ENCODE measurements at regions not wholly inside any gene's neighbourhood (a gene's known extent, or its start where the extent isn't known, plus 50 kb on each side); places are given as distances from the start of the nearest gene placed in this dataset.

DNA sequence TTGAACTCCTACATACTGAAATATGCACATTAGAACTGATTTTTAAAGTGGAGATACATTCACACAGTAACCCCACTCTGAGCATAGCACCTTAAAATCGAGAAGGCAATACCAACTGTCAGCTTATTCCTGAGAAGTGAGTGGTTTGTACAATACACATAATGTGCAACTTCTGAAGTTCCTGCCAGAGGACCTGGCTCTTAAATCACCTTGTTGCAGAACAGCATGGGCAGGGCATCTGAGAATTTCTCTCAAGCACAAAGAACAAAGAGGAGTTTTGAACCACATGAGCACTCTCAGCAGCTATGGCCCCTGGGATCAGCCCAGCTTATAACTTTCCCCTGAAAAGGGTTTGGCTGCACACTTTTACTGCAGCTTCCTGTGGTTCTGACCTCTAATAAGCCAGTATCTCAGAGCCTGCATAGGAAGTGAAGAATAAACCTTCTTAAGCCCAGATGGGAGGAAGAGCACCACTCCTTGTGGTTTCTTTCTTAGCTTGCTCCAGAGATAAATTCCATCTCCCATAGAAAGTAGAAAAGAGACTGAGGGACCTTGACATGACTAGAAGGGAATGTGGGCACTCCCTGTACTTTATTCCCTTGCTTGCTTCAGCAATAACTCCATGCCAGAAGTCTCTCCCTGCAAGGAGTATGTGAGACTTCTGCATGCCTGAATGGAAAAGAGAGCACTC, 862.3 kb downstream of the SUCLG1 start:
- no peak for DNase-seq

DNA sequence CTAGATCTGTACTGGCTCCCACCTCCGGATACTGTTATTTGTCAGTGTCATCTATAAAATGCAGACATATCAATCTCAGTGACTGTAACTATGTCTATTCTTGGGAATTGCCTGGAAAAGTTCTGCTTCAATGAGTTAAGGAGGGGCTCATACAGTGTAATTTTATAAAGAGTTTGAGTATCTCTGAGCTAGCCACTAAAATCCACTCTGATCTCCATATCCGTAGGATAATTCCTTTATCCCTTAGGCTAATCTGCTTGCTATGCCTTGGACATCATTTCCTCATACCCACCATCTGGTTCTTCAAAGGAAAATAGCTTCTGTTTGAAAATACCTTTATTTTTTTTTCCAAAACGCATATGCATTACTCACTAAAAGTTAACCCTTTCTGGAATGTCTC, 863.2 kb downstream of the SUCLG1 start:
- DNase-seq, result no peak

DNA sequence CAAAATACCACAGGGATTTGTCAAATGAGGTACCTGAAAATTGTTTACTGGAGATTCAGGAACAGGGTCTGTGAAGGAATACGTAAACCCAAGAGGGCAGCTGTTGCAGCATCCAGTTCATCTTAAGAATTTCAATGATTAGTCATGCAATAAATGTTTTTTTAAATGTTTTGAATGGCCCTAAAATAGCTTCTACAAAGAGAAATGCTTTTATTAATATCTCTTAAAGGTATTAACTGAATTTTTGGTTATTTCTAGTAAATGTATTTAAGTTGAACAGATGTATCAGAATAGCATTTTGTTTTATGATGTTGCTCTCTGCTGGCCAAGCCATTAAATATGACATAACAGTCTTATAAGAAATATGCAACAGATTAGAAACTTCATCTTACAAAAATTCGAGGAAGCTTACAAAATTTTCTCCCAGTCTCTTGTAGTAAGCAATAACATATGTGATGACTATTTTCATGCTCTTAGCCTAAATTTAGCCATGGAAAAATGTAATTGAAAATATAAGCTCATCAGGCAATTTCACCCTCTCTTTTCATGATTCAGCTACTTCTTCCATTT, 863.9 kb downstream of the SUCLG1 start:
- DNase-seq, result no peak

DNA sequence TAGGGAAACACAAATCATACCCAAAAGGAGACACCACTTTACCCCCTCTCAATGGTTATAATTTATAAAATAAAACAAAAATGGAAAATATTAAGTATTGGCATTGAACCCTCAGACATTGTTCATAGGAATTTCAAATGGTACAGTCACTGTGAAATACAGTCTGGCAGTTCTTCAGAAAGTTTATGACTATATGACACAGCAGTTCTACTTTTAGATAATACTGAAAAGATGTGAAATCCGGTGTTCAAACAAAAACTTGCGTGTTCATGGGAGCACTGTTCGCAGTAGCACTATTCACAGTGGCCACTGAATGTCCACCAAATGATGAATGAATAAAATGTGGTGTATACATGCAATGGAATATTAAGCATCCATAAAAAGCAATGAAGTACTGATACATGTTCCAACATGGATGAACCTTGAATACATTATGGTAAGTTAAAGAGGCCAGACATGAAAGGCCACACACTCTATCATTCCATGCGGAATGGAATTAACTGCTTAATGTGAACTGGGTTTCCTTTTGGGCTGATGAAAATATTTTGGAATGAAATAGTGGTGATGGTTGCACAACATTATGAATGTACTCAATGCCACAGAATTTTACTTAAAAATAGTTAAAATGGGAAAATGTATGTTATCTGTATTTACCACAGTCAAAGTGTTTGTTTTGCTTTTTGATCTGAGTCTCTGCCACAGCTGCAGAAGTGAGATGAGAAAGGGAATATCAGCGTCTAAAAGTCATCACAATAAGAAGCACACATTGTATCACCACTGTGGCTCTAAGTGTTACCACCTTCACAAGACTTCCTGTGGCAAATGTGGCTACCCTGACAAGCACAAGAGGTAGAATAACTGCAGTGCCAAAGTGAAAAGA, 864.6 kb downstream of the SUCLG1 start:
- no peak for DNase-seq

DNA sequence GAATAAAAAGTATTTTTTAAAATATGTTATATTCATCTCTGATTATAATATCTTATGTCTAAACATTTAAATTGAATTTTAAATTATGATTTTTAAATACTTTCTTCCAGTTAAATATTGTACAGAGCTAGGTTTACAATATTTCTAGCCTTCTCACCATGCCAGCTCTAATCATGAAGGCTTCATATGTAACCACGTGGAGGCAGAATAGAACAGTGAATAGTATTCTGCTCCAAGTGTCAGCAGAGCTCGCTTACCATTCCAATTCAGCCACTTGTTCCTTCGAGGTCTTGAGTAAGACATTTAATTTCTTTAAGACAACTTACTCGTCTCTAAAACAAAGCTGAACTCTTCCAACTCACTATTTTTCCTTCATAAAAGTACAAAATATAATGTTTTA, 871.8 kb downstream of the SUCLG1 start:
- DNase-seq, result no peak

DNA sequence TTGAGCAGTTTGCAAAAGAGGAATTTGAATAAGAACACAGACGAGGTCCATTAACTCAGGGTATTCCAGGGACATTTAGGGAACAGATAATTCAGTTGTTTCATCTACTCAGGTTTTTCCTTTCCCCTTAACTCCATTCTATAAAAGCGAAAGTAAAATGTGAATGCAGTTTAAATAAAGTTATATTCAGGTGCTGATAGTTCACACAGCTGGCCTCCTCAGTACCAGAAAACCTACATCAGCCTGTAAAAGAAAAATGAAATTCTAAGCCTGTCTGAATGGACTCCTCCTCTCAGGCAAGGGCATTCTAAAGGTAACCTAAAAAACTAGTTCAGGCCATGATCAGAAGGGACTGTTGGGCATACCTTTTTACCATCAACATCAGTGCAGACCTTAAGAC, 873.8 kb downstream of the SUCLG1 start:
- no peak for DNase-seq

GRCh38 chr2:83584672-83585071, 874.4 kb downstream of the SUCLG1 start:
- DNase-seq, result no peak

- DNase-seq, result no peak
Observed at GRCh38 chr2:83582589-83582988, 876.5 kb downstream of the SUCLG1 start.

DNA sequence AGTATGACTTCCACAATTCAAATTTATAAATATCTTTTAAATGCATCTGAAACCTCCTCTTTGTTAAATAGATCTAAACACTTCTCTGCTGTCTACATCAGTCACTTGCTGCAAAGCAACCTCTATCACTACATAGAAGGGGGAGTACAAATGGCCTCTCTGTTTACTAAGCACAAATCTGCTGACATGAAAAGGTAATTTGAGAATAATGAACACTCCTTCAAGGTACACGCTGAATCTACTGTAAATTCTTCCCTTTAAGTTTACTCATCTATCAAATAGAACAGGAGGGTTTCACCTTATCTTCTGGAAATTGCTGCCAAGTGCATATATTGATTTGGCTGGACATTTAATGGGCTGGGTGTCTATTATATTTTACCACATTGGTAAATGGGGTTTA, 879.6 kb downstream of the SUCLG1 start:
- DNase-seq, result no peak

DNA sequence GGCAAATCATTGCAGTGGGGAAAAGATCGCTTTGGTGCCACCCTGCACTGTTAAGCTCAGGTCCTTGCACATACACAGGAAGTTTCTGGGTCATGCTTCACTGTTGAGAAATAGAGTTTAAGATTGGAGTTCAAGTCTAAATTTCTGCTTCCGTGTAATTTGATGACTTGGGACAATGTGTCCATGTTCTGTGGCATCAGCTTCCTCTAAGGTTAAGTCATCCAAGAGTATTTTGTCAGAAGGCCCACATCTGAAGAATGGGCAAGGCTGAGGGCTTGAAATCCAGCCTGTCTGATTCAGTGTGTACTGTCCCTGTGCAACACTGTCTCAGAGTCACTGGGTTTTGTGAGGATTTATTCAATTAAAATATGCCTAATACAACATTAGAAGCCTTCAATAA, 880.7 kb downstream of the SUCLG1 start:
- DNase-seq, result no peak

- DNase-seq, result no peak
Observed at GRCh38 chr2:83574614-83575013, 884.5 kb downstream of the SUCLG1 start.

- no peak for DNase-seq
Observed at GRCh38 chr2:83573060-83573459, 886.0 kb downstream of the SUCLG1 start.

DNA sequence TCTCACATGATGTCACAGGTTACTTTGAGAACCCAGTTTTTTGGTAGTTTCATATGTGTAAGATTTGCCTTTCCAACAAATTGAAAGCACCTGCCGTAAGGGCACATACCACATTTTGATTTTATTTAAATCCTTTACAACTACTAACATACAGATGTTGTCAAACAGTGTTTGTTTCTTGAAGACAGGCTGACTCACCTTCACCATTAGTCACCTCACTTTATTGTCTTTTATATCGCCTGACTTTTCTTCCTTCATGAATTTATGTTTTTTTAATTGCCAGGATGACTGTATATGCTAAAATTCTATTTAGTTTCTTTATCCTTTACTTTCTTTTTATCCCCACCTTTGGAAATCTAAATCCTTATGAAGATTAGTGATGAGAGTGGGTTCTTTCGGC, 886.7 kb downstream of the SUCLG1 start:
- no peak for DNase-seq

GRCh38 chr2:83567551-83567950, 891.5 kb downstream of the SUCLG1 start:
- no peak for DNase-seq

DNA sequence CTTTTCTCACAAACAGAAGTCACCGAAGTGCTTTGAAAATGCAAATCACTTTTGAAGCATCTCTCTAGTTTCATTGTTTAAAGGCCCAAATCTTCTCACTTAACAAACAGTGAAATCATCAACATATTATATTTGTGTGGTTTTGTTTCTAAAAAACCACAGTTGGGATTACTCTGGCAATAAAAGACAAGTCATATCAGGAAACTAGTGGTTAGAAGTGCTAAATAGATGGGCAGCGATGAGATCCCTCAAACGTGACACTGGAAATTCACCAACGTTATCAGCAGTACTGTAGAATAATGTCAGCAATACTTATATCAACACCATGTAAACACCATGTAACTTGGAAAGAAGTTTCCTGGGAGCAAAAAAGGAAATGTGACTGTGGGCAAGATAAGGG, 893.5 kb downstream of the SUCLG1 start:
- no peak for DNase-seq

DNA sequence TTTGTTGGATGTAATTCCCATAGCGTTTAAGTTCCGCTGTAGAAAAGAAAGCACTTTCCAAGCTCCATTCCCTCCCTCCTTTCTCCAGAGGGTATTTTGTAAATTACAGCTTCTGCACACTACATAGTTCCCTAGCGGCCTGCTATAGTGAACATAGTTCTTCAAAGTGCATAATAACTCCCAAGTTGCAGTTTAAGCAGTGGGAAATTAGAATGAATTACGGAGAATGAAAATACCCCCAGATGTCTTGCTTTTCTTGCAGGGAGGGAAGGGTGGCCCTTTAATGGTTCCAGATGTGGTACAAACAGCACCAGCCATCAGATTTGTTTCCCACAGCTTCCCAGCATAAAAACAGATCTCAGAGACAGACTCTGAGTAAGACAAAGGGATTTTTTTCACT, 893.9 kb downstream of the SUCLG1 start:
- DNase-seq, result no peak

DNA sequence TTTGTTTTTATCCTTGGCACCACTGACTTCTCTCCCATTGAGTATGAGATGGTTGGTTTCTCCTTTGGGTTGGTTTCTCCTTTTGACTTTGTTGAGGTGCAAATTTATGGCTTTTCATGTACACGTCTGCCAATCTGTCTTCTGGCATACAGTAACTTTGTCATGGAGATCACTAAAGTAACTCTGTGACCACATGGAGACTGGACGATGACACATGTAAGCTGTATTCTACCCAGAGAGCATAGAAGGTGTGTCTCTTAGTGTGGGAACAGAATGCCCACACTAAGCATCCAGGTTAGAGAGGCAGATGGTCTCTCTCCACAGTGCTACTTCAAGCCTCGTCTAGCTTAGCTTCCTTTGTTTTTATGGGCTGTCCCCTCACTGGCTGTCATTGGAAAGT, 897.5 kb downstream of the SUCLG1 start:
- no peak for DNase-seq

- no peak for DNase-seq
Observed at GRCh38 chr2:83536556-83536955, 922.5 kb downstream of the SUCLG1 start.

DNA sequence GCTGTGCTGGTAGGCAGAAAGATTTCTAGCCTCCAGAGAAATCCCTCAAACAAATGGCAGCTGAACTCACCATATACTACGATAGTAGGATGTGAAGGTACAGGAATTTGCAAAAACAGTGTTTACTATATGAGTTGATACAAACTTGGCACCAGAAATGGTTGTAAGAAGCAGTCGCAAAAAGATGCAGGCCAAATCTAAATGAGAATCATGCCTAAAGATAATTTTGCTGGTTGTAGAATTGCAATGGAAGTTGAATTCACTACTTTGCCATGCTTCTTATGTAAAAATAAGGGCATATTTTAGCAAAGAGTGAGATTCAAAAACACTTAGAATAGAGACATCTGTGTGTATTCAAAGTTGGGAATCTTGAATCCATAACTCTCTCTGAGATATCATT, 924.7 kb downstream of the SUCLG1 start:
- DNase-seq, result no peak

- DNase-seq, result no peak
Observed at GRCh38 chr2:83531206-83531826, 927.8 kb downstream of the SUCLG1 start.

- DNase-seq, result no peak
Observed at GRCh38 chr2:83528767-83529166, 930.3 kb downstream of the SUCLG1 start.

DNA sequence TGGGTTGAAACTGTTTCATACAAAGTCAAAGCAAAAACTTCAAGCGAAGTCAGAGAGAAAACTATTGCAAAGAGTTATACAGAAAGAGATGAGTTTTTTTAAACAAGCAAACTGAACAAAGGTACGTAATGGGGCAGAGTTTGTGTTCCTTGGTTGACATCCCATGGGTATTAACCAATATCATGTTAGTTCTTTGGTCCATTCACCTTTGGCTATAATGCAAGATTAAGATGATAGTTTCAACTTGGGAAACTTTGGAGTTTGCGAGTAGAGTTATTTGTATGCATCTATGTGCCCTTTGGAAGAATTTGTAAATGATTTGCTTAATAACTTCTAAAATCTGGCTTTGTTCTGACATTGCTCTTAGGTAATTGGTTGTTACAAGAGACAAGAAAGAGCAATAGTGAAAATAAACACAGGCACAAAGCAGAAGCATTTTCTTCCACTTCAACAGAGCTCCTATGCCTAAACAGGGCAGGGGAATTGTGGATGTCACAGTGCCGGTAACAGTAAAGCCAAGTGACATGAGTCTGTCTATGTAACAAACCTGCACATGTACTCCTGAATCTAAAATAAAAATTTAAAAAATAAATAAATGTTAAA, 936.1 kb downstream of the SUCLG1 start:
- DNase-seq, result no peak

GRCh38 chr2:83517727-83518368, 941.2 kb downstream of the SUCLG1 start:
- no peak for DNase-seq
